ENCODE measurements at regions not wholly inside any gene's neighbourhood (a gene's known extent, or its start where the extent isn't known, plus 50 kb on each side); places are given as distances from the start of the nearest gene placed in this dataset.
A peak's percentile ranks its signal among the peaks of the same experiment; 100 is the strongest.

DNA sequence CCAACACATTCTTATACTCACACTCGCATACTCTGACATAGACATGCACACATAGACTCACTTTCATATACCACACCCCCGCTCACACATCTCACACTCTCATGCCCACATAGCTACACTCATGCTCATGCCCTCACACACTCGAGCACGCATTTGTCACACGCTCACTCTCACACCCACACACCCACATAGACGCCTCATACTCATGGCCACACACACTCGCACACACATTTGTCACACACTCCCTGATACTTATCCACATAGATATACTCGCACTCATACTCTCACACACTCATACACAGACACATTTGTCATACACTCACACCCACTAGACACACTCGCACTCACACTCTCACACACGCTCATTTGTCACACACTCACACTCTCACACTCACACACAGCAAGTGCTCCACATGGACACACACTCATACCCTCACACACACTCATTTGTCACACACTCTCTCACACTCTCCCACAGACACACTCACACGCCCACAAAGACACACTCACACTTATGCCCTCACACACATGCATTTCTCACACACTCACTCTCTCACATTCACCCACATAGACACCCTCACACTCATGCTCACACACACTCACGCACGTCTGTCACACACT is 50.9 kb downstream of the TNP1 start:
- no peak for DNase-seq (ENCODE audit: low read depth in 2 of 2)

DNA sequence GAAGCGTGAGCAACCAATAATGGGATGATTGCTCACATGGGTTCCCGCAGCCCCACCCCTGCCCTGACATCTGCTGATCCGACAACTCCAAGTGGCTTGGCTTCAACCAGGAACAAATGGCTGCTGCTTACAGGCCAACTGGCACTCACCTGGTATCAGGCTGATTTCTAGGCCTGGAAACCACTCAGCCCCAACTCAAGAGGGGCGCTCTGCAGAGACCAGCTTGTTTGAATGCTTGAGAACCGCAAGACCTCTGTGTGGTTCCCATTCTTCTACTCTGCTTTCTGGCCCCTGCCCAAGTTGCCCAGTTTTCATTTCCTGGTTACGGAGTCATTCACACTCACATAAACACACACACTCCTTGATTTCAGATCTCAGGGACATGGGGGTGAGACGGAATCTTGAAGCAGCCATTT is 52.0 kb downstream of the TNP1 start:
- DNase-seq (ENCODE audit: low read depth in 2 of 2) = no peak

DNA sequence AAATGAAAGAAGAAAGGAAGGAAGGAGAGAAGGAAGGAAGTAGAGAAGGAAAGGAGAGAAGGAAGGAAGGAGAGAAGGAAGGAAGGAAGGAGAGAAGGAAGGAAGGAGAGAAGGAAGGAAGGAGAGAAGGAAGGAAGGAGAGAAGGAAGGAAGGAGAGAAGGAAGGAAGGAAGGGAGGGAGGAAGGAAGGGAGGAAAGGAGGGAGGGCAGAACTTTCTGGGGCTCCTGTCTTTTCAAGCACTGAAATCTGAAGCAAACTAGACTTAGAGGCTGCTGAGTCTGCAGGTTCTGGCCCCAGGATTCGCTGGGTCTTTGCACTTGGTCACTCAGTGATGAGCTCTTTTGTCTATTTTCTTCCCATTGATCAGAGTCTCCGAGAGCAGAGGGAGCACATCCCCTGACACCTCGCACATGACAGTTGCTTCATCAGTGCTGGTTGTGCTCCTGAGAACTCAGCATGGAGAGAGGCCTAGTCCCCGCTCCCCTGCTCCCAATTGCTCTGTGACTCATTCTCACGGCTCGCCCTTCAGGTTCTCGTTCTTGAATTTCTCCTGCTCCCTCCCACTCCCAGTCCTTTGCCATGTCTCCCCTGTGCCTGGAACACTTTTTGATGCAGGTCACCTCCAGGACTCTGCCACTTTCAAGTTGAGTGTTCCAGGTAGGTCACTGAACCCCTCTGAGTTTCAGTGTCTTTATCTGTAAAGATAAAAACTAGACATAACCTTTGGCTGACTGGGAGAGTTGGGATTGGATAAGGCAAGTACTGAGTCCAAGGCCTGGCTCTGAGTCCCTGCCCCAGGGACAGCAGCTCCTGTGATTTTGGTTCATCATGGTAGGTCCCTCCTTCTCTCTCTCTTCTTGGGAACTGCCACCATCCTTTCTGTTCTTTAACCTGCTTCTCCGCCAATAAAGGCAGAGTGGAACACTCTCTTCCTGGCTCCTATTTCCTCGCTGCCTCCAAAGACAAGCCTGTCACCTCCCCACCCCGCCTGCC is 55.2 kb downstream of the TNP1 start:
- DNase-seq (ENCODE audit: low read depth in 2 of 2) = no peak

DNA sequence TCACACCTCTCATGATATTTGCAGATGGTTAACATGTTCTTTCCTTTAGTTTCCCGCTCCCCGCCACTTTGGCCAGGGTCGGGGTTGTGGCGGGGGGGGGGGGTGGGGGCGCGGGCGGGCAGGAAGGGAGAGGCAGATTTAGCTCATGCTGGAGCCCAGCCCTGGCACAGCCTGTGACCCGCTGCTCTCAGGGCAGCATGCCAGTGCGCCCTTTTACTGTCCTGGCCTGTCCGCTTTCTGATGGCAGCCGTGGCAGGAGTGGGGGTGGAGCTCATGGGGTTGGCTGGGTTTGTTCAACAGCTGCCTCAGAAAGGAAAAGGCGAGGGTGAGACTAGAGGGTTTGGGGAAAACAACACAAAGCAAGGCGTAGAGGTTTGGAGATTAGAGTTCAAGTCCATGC is 56.1 kb downstream of the TNP1 start:
- no peak for DNase-seq (ENCODE audit: low read depth in 2 of 2)

DNA sequence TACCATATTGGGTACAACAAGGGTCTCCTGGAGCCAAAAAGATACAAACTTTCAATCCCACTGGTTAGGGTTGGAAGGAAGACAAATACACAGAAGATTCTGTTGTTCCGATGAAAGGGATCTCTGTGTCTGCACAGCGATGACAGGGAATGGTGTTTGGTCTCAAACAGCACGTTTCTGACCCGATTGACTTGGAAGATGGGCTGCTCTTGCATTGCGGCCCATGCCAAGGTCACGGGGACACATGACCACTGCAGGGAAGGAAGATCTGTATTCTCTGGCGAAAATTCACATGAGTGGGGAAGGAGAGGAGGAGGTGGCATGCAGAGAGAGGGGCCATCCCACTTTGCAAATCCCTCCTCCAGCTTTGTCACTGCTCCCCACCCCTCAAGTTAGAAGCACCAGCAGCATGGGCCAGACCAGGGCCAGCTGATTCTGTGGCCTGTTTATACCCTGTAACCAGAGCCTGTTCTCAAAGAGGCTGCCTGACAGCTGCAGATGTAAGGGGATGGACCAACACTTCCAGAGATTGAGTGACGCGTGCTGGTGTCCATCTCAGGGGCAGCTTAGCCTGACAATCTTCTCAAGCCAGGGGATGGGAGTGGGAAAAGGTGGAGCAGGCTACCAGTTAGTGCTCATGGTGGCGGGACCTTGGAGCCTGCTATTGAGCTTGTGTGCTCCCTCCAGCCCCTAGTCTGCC is 57.2 kb downstream of the TNP1 start:
- DNase-seq (ENCODE audit: low read depth in 2 of 2) = no peak

DNA sequence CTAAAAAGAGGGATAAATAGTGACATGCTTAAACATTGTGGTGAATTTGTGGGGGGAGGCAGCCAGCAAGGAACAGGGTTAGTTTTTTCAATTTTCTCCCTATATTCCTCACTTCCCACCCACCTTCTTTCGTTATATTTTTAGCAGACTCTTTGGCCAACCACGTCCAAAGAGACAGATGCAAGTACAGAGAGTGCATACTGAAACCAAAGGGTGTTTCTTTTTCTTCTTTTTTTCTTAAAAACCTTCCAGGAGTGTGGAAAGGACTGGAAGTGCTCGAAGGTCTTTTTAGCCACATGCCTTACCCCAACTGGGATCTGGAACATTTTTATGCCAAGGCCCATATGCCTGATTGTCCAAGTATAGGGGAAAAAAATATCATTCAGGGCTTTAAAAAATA is 59.0 kb downstream of the TNP1 start:
- DNase-seq (ENCODE audit: low read depth in 2 of 2) = no peak

DNA sequence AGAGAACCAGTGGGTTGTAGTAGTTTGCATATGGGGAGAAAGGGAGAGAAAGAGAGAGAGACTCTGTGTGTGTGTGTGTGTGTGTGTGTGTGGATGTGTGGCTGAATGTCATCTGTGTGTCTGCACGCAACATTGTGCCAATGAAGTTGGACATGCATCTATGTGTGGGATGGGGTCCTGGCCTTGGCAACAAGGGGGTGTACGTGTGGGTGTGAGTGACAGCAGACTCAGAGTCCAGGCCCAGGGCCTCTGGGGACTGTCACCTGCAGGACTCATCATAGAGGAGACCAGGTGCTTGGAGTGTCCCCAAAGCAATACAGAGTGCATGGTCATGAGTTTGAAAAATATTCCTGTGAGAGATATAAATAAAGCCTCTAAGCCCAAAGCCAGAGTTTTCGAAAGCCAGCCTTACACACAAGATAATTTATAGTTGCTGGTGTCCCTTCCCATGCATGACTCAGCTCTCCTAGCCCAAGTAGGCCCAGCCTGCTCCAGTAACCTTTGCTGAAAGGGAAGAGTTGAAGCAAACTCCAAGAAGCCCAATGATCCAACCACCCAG is 59.9 kb downstream of the TNP1 start:
- DNase-seq (ENCODE audit: low read depth in 2 of 2) = no peak

DNA sequence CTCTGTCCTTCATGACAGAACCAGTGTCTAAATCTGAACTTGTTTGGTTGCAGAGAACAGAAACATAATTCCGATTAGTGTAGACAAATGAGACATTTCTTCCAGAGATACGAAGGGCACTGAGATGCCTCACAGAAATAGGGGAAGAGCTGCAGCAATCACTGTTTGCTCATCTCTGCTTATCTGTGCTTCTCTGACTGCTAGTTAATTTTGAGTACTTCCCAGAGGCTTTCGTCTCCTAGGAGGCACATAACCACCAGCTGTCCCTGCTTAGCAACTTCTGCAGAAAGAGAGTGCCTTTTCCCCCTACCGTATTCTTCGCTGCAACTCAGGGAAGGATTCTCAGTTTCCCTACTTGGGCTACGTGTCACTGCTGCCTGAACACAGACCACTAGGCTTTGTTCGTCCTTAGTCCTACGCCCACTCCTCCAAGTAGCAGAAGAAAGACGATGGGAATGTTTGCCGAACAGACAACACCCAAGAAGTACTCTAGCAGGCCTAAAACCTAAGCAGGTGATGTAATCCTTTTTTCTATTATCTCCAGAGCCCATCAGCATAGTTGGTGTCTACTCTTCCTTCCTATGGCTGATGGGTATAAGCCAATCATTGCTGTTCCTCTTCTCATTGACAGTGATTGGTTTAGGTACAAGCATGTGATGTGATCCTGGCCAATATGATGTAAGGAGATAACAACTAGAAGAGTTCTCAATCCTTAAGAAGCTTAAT is 63.6 kb downstream of the TNP1 start:
- no peak for DNase-seq (ENCODE audit: low read depth in 2 of 2)

DNA sequence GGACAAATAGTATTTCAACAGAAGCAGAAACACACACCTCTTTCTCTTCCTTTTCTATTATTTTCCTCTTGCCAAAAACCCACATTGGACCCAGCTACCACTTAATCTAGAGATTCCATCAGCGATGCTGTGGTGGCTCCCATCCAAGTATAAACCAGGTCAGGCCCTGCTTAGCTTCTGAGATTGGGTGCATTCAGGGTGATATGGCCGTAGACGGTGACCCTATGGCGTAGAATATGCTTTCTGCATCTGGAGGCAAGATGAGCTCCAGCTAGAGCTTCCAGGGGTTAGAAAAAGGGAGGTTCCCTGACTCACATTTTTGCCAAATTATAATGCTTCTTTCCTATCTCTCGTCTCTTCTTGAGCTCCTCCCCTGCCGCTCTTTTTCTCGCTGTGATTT is 66.5 kb downstream of the TNP1 start:
- DNase-seq (ENCODE audit: low read depth in 2 of 2) = no peak

DNA sequence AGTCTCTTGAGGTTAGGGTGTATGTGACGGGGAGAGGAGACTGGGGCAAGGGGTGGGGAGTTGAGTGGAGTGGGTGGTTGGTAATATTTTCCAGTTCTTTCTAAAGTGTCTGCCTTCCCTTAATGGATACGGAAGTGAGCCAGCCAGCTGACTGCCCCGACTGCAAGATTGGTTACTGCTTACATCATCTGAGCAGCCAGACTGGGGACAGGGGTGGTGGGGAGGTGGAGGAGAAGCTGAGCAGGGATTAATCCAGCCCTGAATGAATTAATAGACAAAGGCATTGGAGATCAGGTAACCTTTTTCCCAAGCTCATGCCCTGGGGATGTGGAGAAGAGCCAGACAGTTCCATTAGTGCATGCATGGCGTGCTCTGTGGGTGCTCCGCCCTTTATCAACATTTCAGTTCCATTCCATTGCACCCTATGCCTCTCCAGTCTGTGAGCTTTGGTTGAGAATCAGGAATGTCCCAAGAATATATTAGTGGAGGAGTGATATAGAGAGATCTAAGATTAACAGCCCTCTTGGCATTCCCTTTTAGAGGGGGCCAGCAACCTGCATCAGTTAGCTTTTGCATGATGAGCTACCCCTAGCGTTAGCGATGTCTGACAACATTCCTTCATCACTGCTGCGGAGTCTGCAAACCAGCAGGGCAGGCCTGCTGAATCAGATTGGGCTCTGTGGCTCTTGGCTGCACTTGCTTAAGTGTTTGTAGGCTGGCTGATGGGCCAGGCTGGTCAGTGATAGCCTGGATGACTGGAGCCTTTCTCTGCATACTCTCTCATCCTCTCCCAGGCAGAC is 67.4 kb downstream of the TNP1 start:
- DNase-seq (ENCODE audit: low read depth in 2 of 2) = no peak

DNA sequence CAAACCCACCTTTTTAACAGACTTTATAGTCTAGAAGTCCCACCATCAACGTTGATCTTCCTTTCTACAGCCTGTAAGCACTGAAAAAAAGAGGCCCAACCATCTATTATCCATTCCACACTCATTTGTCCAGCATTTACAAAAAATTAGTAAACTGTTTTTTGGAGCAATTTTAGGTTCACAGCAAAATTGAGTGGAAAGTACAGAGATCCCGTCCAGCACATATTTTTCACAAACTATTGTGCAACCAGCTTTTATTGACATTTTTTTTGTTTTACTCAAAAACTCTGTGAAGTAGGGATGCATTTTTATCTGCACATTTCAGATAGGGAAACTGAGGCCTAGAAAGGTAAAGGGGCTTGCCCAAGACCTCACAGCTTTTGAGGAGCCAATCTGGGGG is 68.6 kb downstream of the TNP1 start:
- no peak for DNase-seq (ENCODE audit: low read depth in 2 of 2)

DNA sequence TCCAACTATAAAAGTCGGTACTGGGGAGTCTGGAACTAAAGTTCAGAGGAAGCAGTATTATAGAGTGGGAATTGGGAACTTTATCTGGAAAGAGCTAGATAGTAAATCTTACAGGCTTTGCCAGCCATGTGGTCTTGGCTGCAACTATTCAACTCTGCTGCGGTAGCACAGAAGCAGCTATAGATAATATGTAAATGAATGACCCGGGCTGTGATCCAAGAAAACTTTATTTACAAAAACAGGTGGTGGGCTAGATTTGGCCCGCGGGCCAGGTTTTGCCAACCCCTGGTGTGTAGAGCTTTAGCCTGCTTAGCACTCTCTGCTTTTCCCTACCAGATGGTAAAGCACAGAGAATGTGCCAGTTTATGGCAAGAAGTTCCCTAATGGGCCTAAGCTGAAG is 70.8 kb downstream of the TNP1 start:
- DNase-seq (ENCODE audit: low read depth in 2 of 2) = no peak

DNA sequence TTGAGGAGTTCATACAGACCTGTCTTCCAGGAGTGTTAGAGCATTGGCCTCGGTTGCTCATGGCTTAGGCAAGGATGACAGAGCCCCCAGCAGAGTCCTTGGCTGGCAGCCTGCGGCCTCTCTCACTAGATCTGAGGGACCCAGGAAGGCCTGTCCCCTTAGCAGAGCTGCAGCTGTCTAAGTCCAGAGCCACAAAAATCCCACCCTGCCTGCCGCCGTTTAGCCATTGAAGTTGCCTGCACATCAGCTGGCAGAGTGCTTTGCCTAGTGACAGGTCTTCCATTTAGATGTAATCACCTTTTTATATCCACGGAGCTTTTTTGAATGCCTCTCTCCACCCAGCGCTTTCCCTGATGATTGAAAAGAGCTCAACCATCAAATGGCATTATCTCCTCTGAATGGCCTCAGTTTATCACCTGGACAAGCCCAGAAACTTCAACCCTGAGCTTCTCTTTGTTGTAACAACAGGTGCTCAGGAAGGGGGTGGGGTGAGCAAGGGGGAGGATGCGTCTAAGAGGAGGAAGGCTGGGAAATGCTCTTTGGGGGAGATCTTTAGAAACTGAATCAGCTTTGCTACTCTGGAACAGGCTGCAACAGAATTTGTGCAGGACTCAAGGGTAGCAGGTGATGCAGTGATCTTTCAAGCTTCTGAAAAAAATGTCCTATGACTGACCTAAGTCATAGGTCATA is 71.9 kb downstream of the TNP1 start:
- DNase-seq (ENCODE audit: low read depth in 2 of 2) = no peak

DNA sequence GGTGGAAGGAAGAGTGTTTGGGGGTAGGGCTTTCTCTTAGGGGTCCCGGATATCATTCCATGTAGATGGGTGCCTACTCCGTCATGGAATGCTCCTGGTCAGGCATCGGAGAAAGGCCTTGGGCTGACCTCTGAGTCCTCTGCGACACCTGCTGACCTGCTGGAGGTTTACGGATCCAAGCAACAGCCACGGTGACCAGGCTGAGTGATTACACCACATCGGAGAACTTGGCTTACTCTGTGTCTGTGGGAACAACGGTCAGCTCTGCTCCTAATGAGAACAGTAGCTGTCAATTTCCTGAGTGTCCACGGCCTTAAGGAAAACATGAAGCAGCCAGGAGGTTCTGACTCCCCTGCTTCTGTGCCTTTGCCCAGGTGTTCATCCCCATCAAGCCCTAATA is 73.2 kb downstream of the TNP1 start:
- DNase-seq (ENCODE audit: low read depth in 2 of 2) = no peak

DNA sequence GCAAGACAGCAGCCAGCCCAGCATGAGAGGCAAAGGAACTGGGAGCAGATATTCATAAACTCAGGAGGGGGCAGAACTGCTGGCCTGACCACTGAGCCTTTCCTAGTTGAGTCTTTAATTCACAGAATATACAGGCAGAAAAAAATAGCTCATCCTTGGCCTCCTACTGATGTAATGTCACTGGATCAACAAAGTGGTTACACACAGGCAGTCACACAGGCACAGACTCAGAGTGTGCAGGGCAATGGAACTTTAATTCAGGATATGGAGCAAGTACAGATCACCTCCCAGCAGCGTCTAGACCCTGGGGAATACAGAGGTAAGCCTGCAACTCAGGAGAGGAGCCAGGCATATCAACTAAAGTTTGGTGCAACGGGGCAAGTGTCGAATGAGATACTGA is 75.4 kb downstream of the TNP1 start:
- DNase-seq (ENCODE audit: low read depth in 2 of 2) = no peak

DNA sequence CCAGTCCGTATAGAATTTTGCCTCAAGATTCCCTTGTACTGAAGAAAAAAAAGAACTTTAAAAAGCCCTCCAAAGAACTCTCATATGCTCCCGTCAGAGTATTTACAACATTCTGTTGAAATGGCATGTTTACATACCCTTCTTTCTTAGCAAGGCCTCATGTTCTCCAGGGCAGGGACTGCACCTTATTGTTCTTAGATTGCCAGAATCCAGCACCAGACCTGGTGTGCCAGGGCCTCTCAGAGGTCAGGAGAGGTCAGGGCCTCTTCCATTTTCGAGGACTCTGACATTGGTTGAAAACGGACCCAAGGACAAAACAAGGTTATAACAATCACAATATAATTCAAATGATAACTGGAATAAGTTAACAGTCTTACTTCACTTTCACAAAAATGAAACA is 78.2 kb downstream of the TNP1 start:
- DNase-seq (ENCODE audit: low read depth in 2 of 2) = no peak

DNA sequence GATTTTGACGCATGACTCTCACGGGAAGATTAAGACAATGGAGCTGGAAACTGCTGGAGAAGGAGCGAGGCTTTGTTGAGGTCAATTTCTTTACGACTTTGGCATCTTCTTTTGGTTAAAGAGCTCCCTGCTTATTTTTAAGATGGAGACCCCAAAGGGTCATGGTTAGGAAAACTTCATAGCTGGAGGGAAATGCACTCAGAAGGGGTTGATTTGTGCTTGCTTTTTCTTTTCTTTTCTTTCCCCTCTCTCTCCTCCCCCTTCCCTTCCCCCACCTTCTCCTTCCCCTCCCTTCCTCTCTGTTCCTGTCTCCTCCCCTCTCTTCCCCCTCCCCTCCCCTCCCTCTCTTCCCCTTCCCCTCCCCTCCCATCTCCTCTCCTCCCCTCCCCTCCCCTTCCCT is 79.0 kb downstream of the TNP1 start:
- no peak for DNase-seq (ENCODE audit: low read depth in 2 of 2)

DNA sequence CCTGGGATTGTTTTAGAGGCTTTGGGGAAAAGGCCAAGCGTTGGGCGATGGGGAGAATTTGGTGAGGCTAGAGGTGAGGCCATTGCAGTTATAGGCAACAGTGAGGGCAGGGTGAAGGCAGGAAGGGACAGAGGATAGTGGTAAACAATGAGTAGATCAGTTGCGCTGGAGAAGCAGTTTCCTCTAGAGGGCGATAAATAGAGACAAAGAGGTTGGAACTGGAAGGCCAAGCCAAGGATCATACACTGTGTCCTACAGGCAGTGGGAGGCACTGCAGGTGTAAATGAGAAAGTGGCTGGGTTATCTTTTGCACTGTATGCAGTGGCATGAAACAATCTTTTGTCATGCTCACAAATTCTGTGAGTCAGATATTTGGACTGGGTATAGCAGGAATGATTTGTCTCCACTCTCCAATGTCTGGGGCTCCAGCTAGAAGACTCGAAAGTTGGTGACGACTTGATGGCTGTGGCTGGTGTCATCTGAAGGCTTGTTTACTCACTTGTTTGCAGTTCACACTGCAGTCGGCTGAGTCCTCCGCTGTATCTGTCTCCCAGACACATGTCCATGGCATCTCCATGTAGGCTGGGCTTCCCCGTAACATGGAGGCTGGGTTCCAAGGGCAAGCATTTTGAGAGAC is 82.1 kb downstream of the TNP1 start:
- peak in 1 of 2 experiments; percentile 19 for DNase-seq (ENCODE audit: low read depth in 2 of 2)

DNA sequence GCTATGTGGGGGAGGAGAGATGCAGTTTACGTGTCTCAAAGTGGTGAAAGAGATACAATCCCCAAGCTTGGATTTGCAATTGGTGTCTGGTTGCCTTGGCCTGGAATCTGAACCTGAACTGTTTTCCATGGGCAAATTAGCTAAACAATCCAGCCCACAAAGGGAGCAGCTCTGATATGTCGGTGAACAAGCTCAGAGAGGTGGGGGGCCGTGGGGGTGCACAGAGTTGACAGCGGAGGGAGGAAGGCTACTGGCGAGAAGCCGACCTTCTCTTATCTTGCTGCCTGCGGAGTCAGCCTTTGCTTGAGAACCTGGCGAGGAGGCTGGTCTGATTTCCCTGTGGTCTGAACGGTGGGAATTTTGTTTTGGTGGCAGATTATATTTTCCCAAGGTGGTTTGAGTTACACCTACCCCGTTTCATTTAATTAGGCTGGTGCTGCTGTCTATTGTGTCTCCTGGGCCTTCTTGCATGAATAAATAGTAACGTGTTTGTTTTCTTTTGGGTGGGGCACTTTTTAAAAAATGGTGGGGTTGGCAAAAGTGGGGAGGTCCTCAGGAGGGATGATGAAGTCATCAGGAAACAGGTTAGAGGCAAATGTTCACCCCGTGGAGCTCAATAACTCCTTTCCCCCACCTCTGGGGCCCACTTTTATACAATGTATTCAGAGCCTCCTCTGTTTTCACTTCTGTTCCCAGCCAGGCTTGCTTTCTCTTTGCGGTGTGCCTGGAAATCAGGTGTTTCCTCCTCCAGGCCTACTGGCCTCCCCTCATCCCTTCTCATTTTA is 80.9 kb upstream of the IGFBP5 start:
- DNase-seq (ENCODE audit: low read depth in 2 of 2) = no peak

All from stimulated activated CD4-positive, alpha-beta T cell treated with anti-CD3 and anti-CD28 coated beads, Interleukin-12 subunit alpha, Interleukin-12 subunit beta, amount 100 ng/mL, for 24 hours (primary cell).